Activated CD8-positive, alpha-beta T cell treated with anti-CD3 and anti-CD28 coated beads for 36 hours (primary cell): ENCODE measurements at regions not wholly inside any gene's neighbourhood (a gene's known extent, or its start where the extent isn't known, plus 50 kb on each side); places are given as distances from the start of the nearest gene placed in this dataset.
"Not testable (repeated sequence)": the region's sequence is repeated elsewhere in the genome, so short reads cannot be mapped to it uniquely, and the experiment has no call there.

Experiments used
- ATAC-seq: fragments of 200-7000 bp; cut with Tn5 transposase; one replicate; pipeline ENCODE4 v1.10.0; 2021; ENCODE audit warnings: mild to moderate bottlenecking, moderate library complexity
- CTCF ChIA-PET: fragments of 350-600 bp; sonication (Branson Sonifier 250); formaldehyde crosslinking; loops from one replicate; lab custom pipeline; 2021; ENCODE audit warnings: antibody characterized with exemption; lab: Charles Lee
- POLR2A ChIA-PET: fragments of 350-600 bp; sonication (Branson Sonifier 250); formaldehyde crosslinking; loops from one replicate; lab custom pipeline; 2021; ENCODE audit warnings: antibody characterized with exemption; lab: Charles Lee
- DNase-seq: peaks from one replicate; pipeline ENCODE4 v3.0.0-alpha.2; 2020
- H3K27ac Mint-ChIP-seq: one replicate; pipeline ENCODE4 v1.8.0; 2021; ENCODE audit warnings: mild to moderate bottlenecking, mixed read lengths
- H3K27me3 Mint-ChIP-seq: one replicate; pipeline ENCODE4 v1.8.0; 2021; ENCODE audit warnings: mixed read lengths
- H3K36me3 Mint-ChIP-seq: one replicate; pipeline ENCODE4 v1.8.0; 2021; ENCODE audit warnings: low read depth, mixed read lengths
- H3K4me1 Mint-ChIP-seq: one replicate; pipeline ENCODE4 v1.8.0; 2021; ENCODE audit warnings: low read depth, mixed read lengths
- H3K4me3 Mint-ChIP-seq: one replicate; pipeline ENCODE4 v1.8.0; 2021; ENCODE audit warnings: mild to moderate bottlenecking, moderate library complexity, mixed read lengths
- H3K9me3 Mint-ChIP-seq: one replicate; pipeline ENCODE4 v1.8.0; 2021; ENCODE audit warnings: mixed read lengths
- CTCF ChIP-seq: fragments of 200-600 bp; IDR thresholded peaks from one replicate; pipeline ENCODE4 v1.8.0; 2022; ENCODE audit warnings: antibody characterized with exemption, mild to moderate bottlenecking
- intact Hi-C: fragments of 100-400 bp; cut with micrococcal nuclease; formaldehyde crosslinking; loops from one replicate; pipeline ENCODE4 v1.10.0; 2022

DNA sequence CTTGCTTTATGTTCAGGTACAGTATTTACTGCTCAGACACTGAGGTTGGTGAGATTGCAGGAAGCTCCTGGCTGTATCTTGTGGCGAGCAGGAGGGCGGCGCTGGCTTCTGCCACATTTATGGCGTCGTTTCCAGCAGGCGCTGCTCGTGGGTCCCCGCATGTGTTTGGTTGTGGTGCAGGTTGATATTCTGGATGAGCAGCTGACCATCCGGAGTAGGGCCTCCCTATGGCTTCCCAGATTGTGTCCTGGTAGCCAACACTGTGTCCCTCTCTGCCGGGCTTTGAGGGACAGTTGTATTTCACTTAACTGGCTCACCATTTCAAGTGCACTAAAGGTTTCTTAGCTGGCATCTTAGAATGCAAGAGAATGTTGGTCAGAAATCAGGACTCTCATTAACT, 386.5 kb upstream of the TPM1 start:
- intact Hi-C loops: no loop called here
- CTCF ChIA-PET: no interaction called here
- Mint-ChIP-seq H3K9me3 (peaks cover 3% of the 10 kb centered on the region), H3K4me3 (no peak overlapping the region), H3K27ac (no peak overlapping the region), H3K4me1 (no peaks in the 10 kb centered on the region), H3K27me3 (no peaks in the 10 kb centered on the region), H3K36me3 (no peaks in the 10 kb centered on the region)
- POLR2A ChIA-PET: no interaction called here
- no peak for TF ChIP-seq CTCF
- no peak for ATAC-seq
- no peak for DNase-seq

DNA sequence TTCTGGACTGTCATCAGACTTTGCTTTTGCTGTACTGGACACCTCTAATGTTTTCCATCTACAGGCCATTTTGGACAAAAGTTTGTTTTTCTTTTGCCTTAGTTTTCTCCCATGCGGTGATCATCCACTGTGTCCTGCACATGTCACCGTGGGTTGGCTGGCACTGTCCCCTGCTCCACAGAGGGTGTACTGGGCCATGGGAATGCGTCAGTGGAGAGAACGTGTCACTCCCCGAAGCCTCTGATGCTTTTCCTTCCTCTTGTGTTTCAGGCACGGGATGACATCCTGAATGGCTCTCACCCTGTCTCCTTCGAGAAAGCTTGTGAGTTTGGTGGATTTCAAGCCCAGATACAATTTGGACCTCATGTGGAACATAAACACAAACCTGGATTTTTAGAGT, 385.0 kb upstream of the TPM1 start:
- POLR2A ChIA-PET, H3K36me3 Mint-ChIP-seq, intact Hi-C loops, H3K4me1 Mint-ChIP-seq, H3K9me3 Mint-ChIP-seq, H3K27me3 Mint-ChIP-seq, ATAC-seq, H3K27ac Mint-ChIP-seq, H3K4me3 Mint-ChIP-seq, DNase-seq: not testable (repeated sequence)
- CTCF ChIA-PET: interaction anchor here (1.4 kb wide), 1 partner anchor 84 kb away, joined by 4 read pairs; no protein-coding TSS in a partner anchor

- CTCF ChIA-PET: interaction anchor here (1.4 kb wide), 1 partner anchor 83 kb away, joined by 4 read pairs; no protein-coding TSS in a partner anchor
- Mint-ChIP-seq H3K27ac (no peak overlapping the region), H3K4me1 (no peaks in the 10 kb centered on the region), H3K36me3 (no peaks in the 10 kb centered on the region), H3K27me3 (no peaks in the 10 kb centered on the region), H3K9me3 (peaks cover 3% of the 10 kb centered on the region), H3K4me3 (no peak overlapping the region)
- intact Hi-C loops: no loop called here
- DNase-seq: peak; percentile 2
- POLR2A ChIA-PET: interaction anchor here (1.2 kb wide), 1 partner anchor 18 kb away, joined by 3 read pairs; no protein-coding TSS in a partner anchor
- no peak for ATAC-seq
- no peak for TF ChIP-seq CTCF
These were observed 384.0 kb upstream of the TPM1 start for GRCh38 chr15:62658498-62658897.

- DNase-seq: no peak
- intact Hi-C loops: no loop called here
- no peaks in the 10 kb centered on the region for H3K27me3 Mint-ChIP-seq
- H3K4me3 Mint-ChIP-seq: no peak overlapping the region
- no peak for TF ChIP-seq CTCF
- CTCF ChIA-PET: no interaction called here
- no peaks in the 10 kb centered on the region for H3K36me3 Mint-ChIP-seq
- no peaks in the 10 kb centered on the region for H3K4me1 Mint-ChIP-seq
- ATAC-seq: no peak
- no peaks in the 10 kb centered on the region for H3K9me3 Mint-ChIP-seq
- H3K27ac Mint-ChIP-seq: no peak overlapping the region
- POLR2A ChIA-PET: no interaction called here
These were observed 379.0 kb upstream of the TPM1 start for GRCh38 chr15:62663547-62663946.

DNA sequence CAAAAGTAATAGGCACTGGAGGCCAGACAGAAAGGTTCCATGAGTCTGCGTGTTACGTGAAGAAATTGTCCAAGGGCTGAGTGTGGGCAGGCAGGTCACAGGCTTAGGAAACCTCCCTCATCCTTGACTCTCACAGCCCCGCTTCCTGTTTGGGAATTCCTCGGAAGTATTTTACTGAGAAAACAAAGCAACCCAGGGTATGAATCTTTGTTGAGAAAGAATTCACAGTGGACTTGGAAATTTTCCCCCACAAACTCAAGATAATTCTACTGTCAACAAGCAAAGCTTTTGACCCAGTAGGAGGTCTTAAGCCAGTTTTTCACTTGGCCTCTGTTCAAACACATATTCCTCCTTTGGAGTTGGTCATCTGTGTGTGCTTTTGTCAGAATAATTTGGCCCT, 377.1 kb upstream of the TPM1 start:
- Mint-ChIP-seq H3K27me3 (no peaks in the 10 kb centered on the region), H3K27ac (no peak overlapping the region), H3K36me3 (no peaks in the 10 kb centered on the region), H3K9me3 (no peaks in the 10 kb centered on the region), H3K4me3 (no peak overlapping the region), H3K4me1 (no peaks in the 10 kb centered on the region)
- intact Hi-C loops: no loop called here
- POLR2A ChIA-PET: no interaction called here
- no peak for TF ChIP-seq CTCF
- CTCF ChIA-PET: no interaction called here
- no peak for ATAC-seq
- no peak for DNase-seq

DNA sequence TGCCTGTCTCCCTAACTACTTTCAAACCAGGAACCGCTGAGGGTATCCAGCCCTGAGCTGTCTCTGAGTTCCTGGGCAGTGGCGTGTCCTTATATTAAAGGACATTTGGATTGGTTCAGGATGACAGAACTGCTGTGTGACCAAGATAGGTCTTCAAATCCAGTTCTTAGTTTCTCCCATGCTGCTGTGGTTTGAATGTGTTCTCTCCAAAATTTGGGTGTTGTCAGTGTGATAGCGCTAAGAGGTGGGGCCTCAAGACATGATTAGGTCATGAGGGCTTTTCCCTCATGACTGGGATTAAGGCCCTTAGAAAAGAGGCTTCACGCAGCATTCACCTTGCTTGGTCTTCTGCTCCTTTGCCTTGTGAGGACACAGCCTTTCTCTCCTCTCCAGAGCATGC, 376.5 kb upstream of the TPM1 start:
- intact Hi-C loops: no loop called here

More for the DNA sequence above, 376.5 kb upstream of the TPM1 start:
- H3K36me3 Mint-ChIP-seq: no peaks in the 10 kb centered on the region
- no peak overlapping the region for H3K27ac Mint-ChIP-seq
- no peak for ATAC-seq
- H3K4me1 Mint-ChIP-seq: no peaks in the 10 kb centered on the region
- POLR2A ChIA-PET: no interaction called here
- no peak for DNase-seq
- CTCF ChIA-PET: no interaction called here
- no peak overlapping the region for H3K4me3 Mint-ChIP-seq
- H3K27me3 Mint-ChIP-seq: no peaks in the 10 kb centered on the region
- no peak for TF ChIP-seq CTCF
- no peaks in the 10 kb centered on the region for H3K9me3 Mint-ChIP-seq
